ENCODE measurements at regions not wholly inside any gene's neighbourhood (a gene's known extent, or its start where the extent isn't known, plus 50 kb on each side); places are given as distances from the start of the nearest gene placed in this dataset.

DNA sequence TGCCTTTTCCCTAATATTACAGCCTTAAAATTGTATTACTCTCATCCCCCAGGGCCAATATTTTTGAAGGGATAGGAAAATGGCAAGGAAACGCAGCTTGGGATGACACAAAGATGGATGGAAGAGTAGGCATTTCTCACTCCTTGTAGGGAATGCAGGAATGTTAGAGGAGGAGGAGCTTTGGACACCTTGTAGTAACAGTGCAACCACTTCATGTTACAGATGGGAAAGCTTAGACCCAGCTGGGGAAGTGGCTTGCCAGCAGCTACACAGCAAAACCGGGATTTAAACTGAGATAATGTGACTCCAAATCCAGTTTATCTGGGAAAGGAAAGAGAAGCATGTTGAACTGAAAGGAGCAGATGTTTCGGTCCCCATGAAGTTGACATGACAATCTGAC is 473.7 kb upstream of the DAB1 start:
- no peak overlapping the region for H3K4me3 ChIP-seq
- H3K36me3 ChIP-seq (replicated peaks; ENCODE audit: insufficient read depth, low read depth), result no peaks in the 10 kb centered on the region
- H3K9me2 ChIP-seq (replicated peaks; ENCODE audit: insufficient read depth), result no peaks in the 10 kb centered on the region
- no peak for DNase-seq (ENCODE audit: low spot score)
- TF ChIP-seq EZH2phosphoT487 (IDR thresholded peaks at IDR 0.05; ENCODE audit: low read depth, severe bottlenecking, unreplicated experiment) (no peak), EZH2 (IDR thresholded peaks at IDR 0.05; ENCODE audit: borderline replicate concordance) (no peak)
- TF ChIP-seq, protein P1, sequence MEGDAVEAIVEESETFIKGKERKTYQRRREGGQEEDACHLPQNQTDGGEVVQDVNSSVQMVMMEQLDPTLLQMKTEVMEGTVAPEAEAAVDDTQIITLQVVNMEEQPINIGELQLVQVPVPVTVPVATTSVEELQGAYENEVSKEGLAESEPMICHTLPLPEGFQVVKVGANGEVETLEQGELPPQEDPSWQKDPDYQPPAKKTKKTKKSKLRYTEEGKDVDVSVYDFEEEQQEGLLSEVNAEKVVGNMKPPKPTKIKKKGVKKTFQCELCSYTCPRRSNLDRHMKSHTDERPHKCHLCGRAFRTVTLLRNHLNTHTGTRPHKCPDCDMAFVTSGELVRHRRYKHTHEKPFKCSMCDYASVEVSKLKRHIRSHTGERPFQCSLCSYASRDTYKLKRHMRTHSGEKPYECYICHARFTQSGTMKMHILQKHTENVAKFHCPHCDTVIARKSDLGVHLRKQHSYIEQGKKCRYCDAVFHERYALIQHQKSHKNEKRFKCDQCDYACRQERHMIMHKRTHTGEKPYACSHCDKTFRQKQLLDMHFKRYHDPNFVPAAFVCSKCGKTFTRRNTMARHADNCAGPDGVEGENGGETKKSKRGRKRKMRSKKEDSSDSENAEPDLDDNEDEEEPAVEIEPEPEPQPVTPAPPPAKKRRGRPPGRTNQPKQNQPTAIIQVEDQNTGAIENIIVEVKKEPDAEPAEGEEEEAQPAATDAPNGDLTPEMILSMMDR (IDR thresholded peaks at IDR 0.05; ENCODE audit: poor library complexity), result no peak
- no peaks in the 10 kb centered on the region for H3K79me2 ChIP-seq
- no peak overlapping the region for H3K27ac ChIP-seq
- no peak overlapping the region for H2AFZ ChIP-seq
- no peaks in the 10 kb centered on the region for H3K9me3 ChIP-seq (ENCODE audit: low read depth)
- WGBS (ENCODE audit: low lambda C conversion rate, missing lambda C conversion rate), result 76% methylated on average over 3 of the region's 3 CpGs
- H4K20me1 ChIP-seq (ENCODE audit: insufficient read depth, poor library complexity, severe bottlenecking), result no peaks in the 10 kb centered on the region
- no peak overlapping the region for H3K4me2 ChIP-seq
- H3K4me1 ChIP-seq (ENCODE audit: insufficient read depth), result no peaks in the 10 kb centered on the region
- no peaks in the 10 kb centered on the region for H3K27me3 ChIP-seq

DNA sequence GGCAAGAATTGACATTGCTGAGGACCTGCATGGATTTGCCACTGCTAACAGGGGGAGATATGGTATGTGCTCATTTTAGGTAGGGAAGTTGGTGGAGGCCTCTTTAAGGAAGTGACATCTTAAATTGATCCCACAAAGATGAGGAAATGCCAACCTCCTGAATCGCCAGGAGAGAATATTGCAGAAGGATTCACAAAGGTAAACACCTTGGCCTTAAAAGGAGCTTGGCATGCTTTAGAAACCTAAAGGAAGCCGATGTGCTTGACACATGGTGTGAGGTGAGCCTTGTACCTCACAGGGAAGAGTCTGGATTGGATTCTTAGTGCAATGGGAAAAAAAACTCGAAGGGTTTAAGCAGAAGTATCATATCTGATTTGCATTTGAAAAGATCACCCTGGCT is 470.5 kb upstream of the DAB1 start:
- Histone ChIP-seq H2AFZ (no peak overlapping the region), H3K4me3 (no peak overlapping the region), H3K4me1 (ENCODE audit: insufficient read depth) (no peaks in the 10 kb centered on the region), H3K27me3 (no peaks in the 10 kb centered on the region), H3K27ac (no peak overlapping the region), H3K4me2 (no peak overlapping the region), H3K36me3 (replicated peaks; ENCODE audit: insufficient read depth, low read depth) (no peaks in the 10 kb centered on the region), H3K9me2 (replicated peaks; ENCODE audit: insufficient read depth) (no peaks in the 10 kb centered on the region), H3K9me3 (ENCODE audit: low read depth) (no peaks in the 10 kb centered on the region), H4K20me1 (ENCODE audit: insufficient read depth, poor library complexity, severe bottlenecking) (no peaks in the 10 kb centered on the region), H3K79me2 (no peaks in the 10 kb centered on the region)
- DNase-seq (ENCODE audit: low spot score), result no peak
- 67% methylated on average over 3 of the region's 3 CpGs for WGBS (ENCODE audit: low lambda C conversion rate, missing lambda C conversion rate)
- TF ChIP-seq, protein P1 (IDR thresholded peaks at IDR 0.05; ENCODE audit: poor library complexity), result no peak

- WGBS (ENCODE audit: low lambda C conversion rate, missing lambda C conversion rate), result 76% methylated on average over 7 of the region's 7 CpGs
Measured at GRCh38 chr1:57889676-57890320, 465.9 kb upstream of the DAB1 start.

More at GRCh38 chr1:57889676-57890320, 465.9 kb upstream of the DAB1 start:
- Histone ChIP-seq H3K36me3 (replicated peaks; ENCODE audit: insufficient read depth, low read depth) (no peaks in the 10 kb centered on the region), H3K79me2 (no peaks in the 10 kb centered on the region), H3K4me3 (no peak overlapping the region), H3K4me2 (no peak overlapping the region), H2AFZ (no peak overlapping the region), H3K9me2 (replicated peaks; ENCODE audit: insufficient read depth) (no peaks in the 10 kb centered on the region), H3K27me3 (no peaks in the 10 kb centered on the region), H3K9me3 (ENCODE audit: low read depth) (no peaks in the 10 kb centered on the region), H3K27ac (no peak overlapping the region), H3K4me1 (ENCODE audit: insufficient read depth) (no peaks in the 10 kb centered on the region), H4K20me1 (ENCODE audit: insufficient read depth, poor library complexity, severe bottlenecking) (no peaks in the 10 kb centered on the region)
- no peak for TF ChIP-seq EZH2phosphoT487 (IDR thresholded peaks at IDR 0.05; ENCODE audit: low read depth, severe bottlenecking, unreplicated experiment)
- TF ChIP-seq, protein P1 (IDR thresholded peaks at IDR 0.05; ENCODE audit: poor library complexity), result no peak
- no peak for DNase-seq (ENCODE audit: low spot score)
